VCaP (cell line): ENCODE measurements at regions not wholly inside any gene's neighbourhood (a gene's known extent, or its start where the extent isn't known, plus 50 kb on each side); places are given as distances from the start of the nearest gene placed in this dataset.

ENCODE experiments used
- H3K27ac ChIP-seq: fragments of 450-650 bp; 2 replicates; pipeline ENCODE4 v1.5.1; 2017
- TF ChIP-seq, protein P1 (sequence below): fragments of 450-650 bp; conservative IDR thresholded peaks from 2 replicates; pipeline ENCODE4 v1.5.1; 2017; ENCODE audit warnings: mild to moderate bottlenecking, moderate library complexity

DNA sequence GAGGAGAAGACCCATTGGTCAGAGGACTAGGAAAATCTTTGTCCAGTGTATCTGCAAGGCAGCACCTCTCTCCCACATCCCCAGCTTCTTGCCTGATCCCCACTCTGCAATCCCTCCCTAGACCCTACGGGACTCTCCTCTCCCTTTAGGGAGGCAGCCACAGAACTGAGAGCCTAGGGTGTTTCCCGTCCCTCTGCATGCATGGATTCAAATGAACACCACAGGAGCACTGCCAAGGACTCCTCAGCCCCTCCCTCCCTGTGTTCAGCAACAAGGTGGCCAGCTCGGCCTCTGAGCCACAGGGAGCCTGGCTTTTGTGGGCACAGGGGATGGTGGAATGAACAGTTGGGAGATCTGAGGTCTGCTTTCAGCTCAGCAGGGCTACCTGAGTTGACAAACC lies 117.1 kb downstream of the TXNL1 start:
- TF ChIP-seq, protein P1, sequence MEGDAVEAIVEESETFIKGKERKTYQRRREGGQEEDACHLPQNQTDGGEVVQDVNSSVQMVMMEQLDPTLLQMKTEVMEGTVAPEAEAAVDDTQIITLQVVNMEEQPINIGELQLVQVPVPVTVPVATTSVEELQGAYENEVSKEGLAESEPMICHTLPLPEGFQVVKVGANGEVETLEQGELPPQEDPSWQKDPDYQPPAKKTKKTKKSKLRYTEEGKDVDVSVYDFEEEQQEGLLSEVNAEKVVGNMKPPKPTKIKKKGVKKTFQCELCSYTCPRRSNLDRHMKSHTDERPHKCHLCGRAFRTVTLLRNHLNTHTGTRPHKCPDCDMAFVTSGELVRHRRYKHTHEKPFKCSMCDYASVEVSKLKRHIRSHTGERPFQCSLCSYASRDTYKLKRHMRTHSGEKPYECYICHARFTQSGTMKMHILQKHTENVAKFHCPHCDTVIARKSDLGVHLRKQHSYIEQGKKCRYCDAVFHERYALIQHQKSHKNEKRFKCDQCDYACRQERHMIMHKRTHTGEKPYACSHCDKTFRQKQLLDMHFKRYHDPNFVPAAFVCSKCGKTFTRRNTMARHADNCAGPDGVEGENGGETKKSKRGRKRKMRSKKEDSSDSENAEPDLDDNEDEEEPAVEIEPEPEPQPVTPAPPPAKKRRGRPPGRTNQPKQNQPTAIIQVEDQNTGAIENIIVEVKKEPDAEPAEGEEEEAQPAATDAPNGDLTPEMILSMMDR = no peak
- no peak overlapping the region for H3K27ac ChIP-seq

DNA sequence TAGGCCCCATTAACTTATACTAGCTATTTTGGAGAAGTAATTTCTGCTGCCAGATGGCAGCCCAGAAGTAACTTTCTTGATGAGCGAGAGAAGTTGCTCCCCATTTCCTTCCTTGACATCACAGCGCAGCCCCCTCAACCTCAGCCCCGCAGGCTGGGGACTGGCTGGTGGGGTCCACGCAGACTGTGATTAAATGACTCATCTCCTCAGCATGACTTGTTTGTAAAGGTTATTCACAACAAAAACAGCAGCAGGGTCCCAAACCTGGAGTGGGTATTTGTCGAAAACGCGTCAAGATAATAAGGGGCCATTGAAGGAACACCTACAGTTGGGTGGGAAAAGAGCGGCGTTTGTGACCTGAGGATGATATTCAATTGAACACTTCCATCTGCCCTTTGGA lies 120.6 kb downstream of the TXNL1 start:
- no peak overlapping the region for H3K27ac ChIP-seq
- TF ChIP-seq, protein P1 = no peak

DNA sequence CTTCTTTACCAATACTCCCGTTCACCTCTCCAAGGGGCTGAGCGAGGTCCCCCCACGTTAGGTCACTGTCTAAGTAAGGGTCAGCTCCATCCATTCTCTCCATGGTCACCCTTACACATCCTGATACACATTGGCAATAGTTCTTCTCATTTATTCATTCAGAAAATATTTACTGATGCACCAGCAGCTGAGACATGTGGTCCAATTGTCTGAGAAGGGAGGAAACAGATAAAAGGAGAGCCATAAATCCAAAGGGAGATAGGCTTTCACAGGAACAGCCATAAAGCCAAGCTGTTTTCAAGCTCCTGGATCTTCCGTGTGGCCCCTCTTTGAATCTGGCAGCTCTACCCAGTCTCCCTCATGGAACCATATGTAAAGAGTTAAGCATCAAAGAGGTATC lies 121.2 kb downstream of the TXNL1 start:
- H3K27ac ChIP-seq = no peak overlapping the region
- TF ChIP-seq, protein P1 = no peak

DNA sequence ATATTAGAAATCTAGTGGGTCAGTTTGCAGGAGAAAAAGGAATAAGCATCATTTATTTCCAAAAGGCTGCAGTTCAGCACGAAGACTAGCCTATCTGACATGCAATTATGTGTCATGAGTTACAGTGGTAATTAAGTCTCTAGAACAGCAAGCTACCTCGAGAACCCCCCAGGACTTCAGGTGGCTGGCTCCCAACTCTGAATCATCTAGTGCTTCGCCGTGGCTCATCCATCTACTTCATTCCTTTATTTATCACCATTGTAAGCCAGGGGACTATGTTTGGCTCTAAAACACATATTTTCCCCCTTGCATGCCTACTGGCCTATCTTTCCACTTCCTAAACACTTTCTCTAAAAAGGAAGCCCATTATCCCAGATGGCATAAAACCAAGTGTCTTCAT lies 121.6 kb downstream of the TXNL1 start:
- no peak overlapping the region for H3K27ac ChIP-seq
- TF ChIP-seq, protein P1 = no peak

DNA sequence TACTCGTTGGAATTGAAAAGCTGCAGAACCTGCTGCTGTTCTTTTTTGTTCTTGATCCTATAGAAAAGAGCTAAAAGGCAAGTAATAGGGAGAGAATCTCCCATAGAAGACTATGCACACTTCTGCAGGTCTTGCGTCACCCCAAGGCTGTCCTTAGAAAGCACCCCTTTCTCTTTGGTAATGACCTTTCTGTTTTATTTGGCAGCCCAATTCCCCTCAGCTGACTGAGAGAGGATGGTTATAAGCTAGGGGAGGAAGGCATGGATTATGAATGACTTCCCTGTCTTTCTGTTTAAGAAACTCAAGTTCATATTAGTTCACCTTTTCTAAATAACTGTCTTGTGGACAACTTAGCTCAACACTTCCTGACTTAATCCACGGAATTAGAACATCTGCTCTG lies 122.9 kb downstream of the TXNL1 start:
- no peak overlapping the region for H3K27ac ChIP-seq
- TF ChIP-seq, protein P1 = no peak

DNA sequence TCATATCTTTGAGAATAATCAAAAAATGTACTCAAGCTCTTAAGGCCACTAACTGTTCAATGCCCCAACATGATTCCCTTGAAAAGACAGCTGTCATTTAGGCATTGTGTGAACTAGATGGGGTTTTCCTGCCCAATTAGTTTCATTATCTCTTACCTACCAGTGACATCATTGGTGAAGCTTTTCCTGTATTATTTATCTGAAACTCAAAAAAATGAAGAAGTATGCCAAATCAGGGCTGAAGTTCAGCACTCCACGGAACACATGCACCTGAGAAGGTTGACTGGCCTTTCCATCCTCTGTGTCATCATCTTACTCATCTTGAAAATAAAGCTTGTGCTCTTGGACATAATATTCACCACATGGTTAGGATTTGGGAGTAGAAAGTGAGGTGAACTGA lies 126.4 kb downstream of the TXNL1 start:
- TF ChIP-seq, protein P1 = no peak
- no peak overlapping the region for H3K27ac ChIP-seq

DNA sequence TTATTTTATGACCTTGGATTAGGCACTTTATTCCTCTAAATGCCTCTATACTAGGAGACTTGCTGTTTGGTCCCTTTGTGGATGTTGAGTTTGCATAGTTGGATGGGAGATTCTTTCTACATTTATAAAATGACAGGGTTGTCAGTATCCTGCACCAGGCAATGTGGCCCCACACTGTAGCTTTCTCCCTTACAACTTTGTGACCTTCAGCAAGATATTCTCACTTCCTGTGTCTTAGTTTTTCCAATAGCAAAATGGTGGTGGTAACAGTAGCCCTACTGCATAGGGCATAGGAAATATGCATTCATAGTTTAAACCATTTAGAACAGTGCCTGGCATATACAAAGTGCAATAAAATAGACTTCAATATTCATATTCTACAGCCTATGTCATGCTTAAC lies 128.3 kb downstream of the TXNL1 start:
- TF ChIP-seq, protein P1 = no peak
- no peak overlapping the region for H3K27ac ChIP-seq

DNA sequence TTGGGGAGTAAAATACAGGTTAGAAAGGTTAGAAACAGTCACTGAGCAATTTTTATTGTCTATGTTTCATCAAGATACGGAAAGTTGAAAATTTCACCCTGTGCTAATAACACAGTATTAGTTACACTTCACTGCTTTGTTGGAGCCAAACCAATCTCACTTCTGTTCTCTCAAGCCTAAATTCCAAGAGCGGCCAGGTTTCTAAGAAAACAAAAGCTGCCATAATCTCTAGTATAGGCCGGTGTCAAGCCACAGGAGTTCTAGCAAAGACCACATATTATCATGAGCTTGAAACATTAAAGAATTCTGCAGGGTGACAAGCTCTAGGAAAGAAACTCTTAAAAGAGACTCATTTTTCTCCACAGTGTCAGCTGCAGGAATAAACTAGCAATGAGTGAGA lies 128.7 kb downstream of the TXNL1 start:
- TF ChIP-seq, protein P1 = no peak
- no peak overlapping the region for H3K27ac ChIP-seq
